ENCODE measurements at regions not wholly inside any gene's neighbourhood (a gene's known extent, or its start where the extent isn't known, plus 50 kb on each side); places are given as distances from the start of the nearest gene placed in this dataset.

GRCh38 chr16:74153773-74154172 is 142.8 kb upstream of the PSMD7 start:
- Histone ChIP-seq H3K36me3 (no peaks in the 10 kb centered on the region), H3K4me1 (no peaks in the 10 kb centered on the region), H3K4me3 (no peak overlapping the region), H3K9me3 (peaks cover 0 to 7% of the 10 kb centered on the region in 2 donors), H3K27ac (no peak overlapping the region), H3K27me3 (no peaks in the 10 kb centered on the region)
- no peak for DNase-seq (ENCODE audit: low spot score)
- TF ChIP-seq, protein P1, sequence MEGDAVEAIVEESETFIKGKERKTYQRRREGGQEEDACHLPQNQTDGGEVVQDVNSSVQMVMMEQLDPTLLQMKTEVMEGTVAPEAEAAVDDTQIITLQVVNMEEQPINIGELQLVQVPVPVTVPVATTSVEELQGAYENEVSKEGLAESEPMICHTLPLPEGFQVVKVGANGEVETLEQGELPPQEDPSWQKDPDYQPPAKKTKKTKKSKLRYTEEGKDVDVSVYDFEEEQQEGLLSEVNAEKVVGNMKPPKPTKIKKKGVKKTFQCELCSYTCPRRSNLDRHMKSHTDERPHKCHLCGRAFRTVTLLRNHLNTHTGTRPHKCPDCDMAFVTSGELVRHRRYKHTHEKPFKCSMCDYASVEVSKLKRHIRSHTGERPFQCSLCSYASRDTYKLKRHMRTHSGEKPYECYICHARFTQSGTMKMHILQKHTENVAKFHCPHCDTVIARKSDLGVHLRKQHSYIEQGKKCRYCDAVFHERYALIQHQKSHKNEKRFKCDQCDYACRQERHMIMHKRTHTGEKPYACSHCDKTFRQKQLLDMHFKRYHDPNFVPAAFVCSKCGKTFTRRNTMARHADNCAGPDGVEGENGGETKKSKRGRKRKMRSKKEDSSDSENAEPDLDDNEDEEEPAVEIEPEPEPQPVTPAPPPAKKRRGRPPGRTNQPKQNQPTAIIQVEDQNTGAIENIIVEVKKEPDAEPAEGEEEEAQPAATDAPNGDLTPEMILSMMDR (IDR thresholded peaks at IDR 0.05): no peak

- H3K4me1 ChIP-seq: no peaks in the 10 kb centered on the region
- no peaks in the 10 kb centered on the region for H3K36me3 ChIP-seq
- peaks cover 0 to 7% of the 10 kb centered on the region in 2 donors for H3K9me3 ChIP-seq
- TF ChIP-seq, protein P1 (IDR thresholded peaks at IDR 0.05): no peak
- H3K27ac ChIP-seq: no peak overlapping the region
- no peak overlapping the region for H3K4me3 ChIP-seq
- no peaks in the 10 kb centered on the region for H3K27me3 ChIP-seq
- DNase-seq (ENCODE audit: low spot score): no peak
Observed at GRCh38 chr16:74146643-74147042, 150.0 kb upstream of the PSMD7 start.

DNA sequence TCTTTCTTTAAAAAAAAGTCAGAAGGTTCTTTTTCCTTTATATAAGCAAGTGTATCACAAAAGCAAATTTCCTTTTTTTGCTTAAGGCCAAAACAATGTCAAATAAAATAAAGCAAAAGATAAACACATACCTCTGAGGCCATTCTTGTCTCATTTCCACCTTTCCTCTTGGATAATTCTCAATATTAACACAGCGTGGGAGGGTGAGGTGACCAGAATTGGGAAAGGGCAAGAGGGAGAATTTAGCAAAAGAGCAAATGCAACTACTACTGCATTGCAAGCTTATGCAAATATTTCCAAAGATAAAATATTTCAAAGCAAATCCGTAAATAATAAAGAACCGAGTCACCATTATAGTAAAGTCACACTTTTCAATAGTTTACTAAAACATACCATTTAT is 153.4 kb upstream of the PSMD7 start:
- Histone ChIP-seq H3K27ac (no peak overlapping the region), H3K4me3 (no peak overlapping the region), H3K36me3 (no peaks in the 10 kb centered on the region), H3K9me3 (peaks cover 0 to 4% of the 10 kb centered on the region in 2 donors), H3K4me1 (no peaks in the 10 kb centered on the region), H3K27me3 (no peaks in the 10 kb centered on the region)
- TF ChIP-seq, protein P1 (IDR thresholded peaks at IDR 0.05): no peak
- DNase-seq (ENCODE audit: low spot score): no peak

DNA sequence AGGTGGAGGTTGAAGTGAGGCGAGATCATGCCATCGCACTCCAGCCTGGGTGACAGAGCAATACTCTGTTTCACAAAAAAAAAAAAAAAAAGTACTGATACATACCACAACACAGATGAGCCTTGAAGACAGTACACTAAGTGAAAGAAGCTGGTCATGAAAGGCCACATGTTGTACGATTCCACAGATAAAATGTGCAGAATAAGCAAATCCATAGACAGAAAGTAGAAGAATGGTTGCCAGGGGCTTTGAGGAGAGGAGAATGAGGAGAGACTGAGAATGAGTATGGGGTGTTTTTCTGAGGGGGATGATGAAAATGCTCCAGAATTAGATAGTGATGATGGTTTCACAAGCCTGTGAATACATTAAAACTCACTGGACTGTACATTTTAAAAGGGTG is 155.6 kb upstream of the PSMD7 start:
- no peak overlapping the region for H3K4me3 ChIP-seq
- TF ChIP-seq, protein P1 (IDR thresholded peaks at IDR 0.05): no peak
- peaks cover 0 to 4% of the 10 kb centered on the region in 2 donors for H3K9me3 ChIP-seq
- no peaks in the 10 kb centered on the region for H3K36me3 ChIP-seq
- H3K27ac ChIP-seq: no peak overlapping the region
- H3K4me1 ChIP-seq: no peaks in the 10 kb centered on the region
- DNase-seq (ENCODE audit: low spot score): no peak
- H3K27me3 ChIP-seq: no peaks in the 10 kb centered on the region

DNA sequence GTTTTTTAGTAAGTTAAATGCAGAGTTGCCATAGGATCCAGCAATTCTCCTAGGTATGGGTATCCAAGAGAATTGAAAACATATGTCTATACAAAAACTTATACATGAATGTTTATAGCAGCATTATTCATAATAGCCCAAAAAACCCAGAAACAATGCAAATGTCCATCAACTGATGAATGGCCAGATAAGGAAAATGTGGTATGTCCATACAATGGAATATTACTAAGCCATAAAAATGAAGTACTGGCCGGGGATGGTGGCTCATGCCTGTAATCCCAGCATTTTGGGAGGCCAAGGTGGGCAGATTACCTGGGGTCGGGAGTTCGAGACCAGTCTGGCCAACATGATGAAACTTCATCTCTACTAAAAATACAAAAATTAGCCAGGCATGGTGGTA is 156.1 kb upstream of the PSMD7 start:
- DNase-seq (ENCODE audit: low spot score): no peak
- no peak overlapping the region for H3K4me3 ChIP-seq

GRCh38 chr16:74123826-74124225 is 172.8 kb upstream of the PSMD7 start:
- no peaks in the 10 kb centered on the region for H3K27me3 ChIP-seq

More for the DNA sequence above, 156.1 kb upstream of the PSMD7 start:
- H3K27me3 ChIP-seq: no peaks in the 10 kb centered on the region
- H3K36me3 ChIP-seq: no peaks in the 10 kb centered on the region
- TF ChIP-seq, protein P1 (IDR thresholded peaks at IDR 0.05): no peak
- peaks cover 0 to 4% of the 10 kb centered on the region in 2 donors for H3K9me3 ChIP-seq
- H3K4me1 ChIP-seq: no peaks in the 10 kb centered on the region
- no peak overlapping the region for H3K27ac ChIP-seq

More at GRCh38 chr16:74123826-74124225, 172.8 kb upstream of the PSMD7 start:
- TF ChIP-seq, protein P1 (IDR thresholded peaks at IDR 0.05): no peak
- Histone ChIP-seq H3K9me3 (peaks cover 0 to 21% of the 10 kb centered on the region in 2 donors), H3K27ac (no peak overlapping the region), H3K36me3 (no peaks in the 10 kb centered on the region), H3K4me3 (no peak overlapping the region), H3K4me1 (no peaks in the 10 kb centered on the region)
- no peak for DNase-seq (ENCODE audit: low spot score)
